Kidney epithelial cell (primary cell): ENCODE measurements at regions not wholly inside any gene's neighbourhood (a gene's known extent, or its start where the extent isn't known, plus 50 kb on each side); places are given as distances from the start of the nearest gene placed in this dataset.

Source experiments
- DNase-seq: peaks from one replicate; pipeline ENCODE4 v3.0.0-alpha.2; 2010; ENCODE audit warnings: low read depth
- H3K27me3 ChIP-seq: 2 replicates; pipeline ENCODE4 v1.6.0; 2011; ENCODE audit warnings: low read length; ENCODE audit not compliant: control insufficient read depth, insufficient read depth
- H3K36me3 ChIP-seq: 2 replicates; pipeline ENCODE4 v1.5.1; 2011; ENCODE audit warnings: low read length; ENCODE audit not compliant: control insufficient read depth, insufficient read depth
- H3K4me3 ChIP-seq: 2 replicates; pipeline ENCODE4 v1.5.1; 2011; ENCODE audit warnings: low read depth, mild to moderate bottlenecking, control low read depth, low read length
- CTCF ChIP-seq: IDR thresholded peaks from 2 replicates; pipeline ENCODE4 v1.5.1; 2011; ENCODE audit warnings: mild to moderate bottlenecking, moderate library complexity, low read length, control low read depth, inconsistent platforms; ENCODE audit not compliant: insufficient read depth, poor library complexity, severe bottlenecking

GRCh38 chr1:56370513-56370912, 208.8 kb downstream of the PLPP3 start:
- Histone ChIP-seq H3K4me3 (no peak overlapping the region), H3K36me3 (no peaks in the 10 kb centered on the region), H3K27me3 (no peaks in the 10 kb centered on the region)
- DNase-seq, result no peak
- TF ChIP-seq CTCF, result no peak

DNA sequence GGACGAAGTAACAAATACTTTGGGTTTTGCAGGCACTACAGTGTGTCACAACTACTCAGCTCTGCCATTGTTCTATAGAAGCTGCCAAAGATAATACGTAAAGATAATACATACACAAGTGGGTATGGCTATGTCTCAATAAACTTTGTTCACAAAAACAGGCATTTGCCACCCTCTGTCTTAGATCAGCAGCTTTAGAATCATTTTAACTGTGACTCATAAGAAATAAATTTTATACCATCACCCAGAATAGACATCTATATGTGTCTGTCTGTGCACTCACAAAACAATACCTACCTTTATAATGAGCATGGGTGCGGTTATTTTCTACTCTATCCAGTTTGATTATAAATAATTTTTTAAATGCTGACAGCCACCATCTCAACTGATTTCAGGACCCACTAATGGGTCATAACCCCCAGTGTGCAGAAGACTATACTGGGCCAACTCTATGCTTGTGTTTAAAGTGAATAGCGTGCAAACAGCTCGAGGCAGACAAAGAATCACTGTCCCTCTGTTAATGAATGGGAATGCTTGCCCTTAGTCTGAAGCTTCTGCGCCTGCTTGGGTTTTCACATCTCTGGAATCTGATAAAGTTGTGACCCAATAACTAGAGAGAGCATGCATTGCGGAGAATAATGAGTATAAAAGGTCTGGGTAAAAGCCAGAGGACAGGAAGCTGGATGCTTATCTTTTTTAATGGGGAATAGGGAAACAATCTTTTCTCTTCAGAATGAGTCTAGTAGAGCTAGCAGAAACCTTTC, 216.2 kb downstream of the PLPP3 start:
- Histone ChIP-seq H3K36me3 (no peaks in the 10 kb centered on the region), H3K27me3 (no peaks in the 10 kb centered on the region), H3K4me3 (no peak overlapping the region)
- no peak for DNase-seq
- TF ChIP-seq CTCF, result no peak

GRCh38 chr1:56360021-56360420, 219.3 kb downstream of the PLPP3 start:
- no peaks in the 10 kb centered on the region for H3K27me3 ChIP-seq
- no peak for DNase-seq
- no peak overlapping the region for H3K4me3 ChIP-seq
- no peak for TF ChIP-seq CTCF
- no peaks in the 10 kb centered on the region for H3K36me3 ChIP-seq

- Histone ChIP-seq H3K4me3 (no peak overlapping the region), H3K27me3 (no peaks in the 10 kb centered on the region), H3K36me3 (no peaks in the 10 kb centered on the region)
- no peak for DNase-seq
- no peak for TF ChIP-seq CTCF
Measured at GRCh38 chr1:56359056-56359455, 220.3 kb downstream of the PLPP3 start.

GRCh38 chr1:56357927-56358690, 221.3 kb downstream of the PLPP3 start:
- no peaks in the 10 kb centered on the region for H3K36me3 ChIP-seq
- no peak for DNase-seq
- no peaks in the 10 kb centered on the region for H3K27me3 ChIP-seq

More at GRCh38 chr1:56357927-56358690, 221.3 kb downstream of the PLPP3 start:
- no peak for TF ChIP-seq CTCF
- no peak overlapping the region for H3K4me3 ChIP-seq
